Neural progenitor cell (in vitro differentiated cells): ENCODE measurements at regions not wholly inside any gene's neighbourhood (a gene's known extent, or its start where the extent isn't known, plus 50 kb on each side); places are given as distances from the start of the nearest gene placed in this dataset.

Experiments used
- DNase-seq: peaks from one replicate; pipeline ENCODE4 v3.0.0-alpha.2; 2016; ENCODE audit warnings: low spot score
- H2AFZ ChIP-seq: fragments of 200-600 bp; sonication (generic); replicated peaks from 2 replicates; pipeline ENCODE4 v1.6.1; 2016; ENCODE audit warnings: antibody characterized with exemption
- H3F3A ChIP-seq: fragments of 200-600 bp; sonication (generic); 2 replicates; pipeline ENCODE4 v1.6.1; 2016; ENCODE audit warnings: antibody characterized with exemption, low read depth
- H3K27ac ChIP-seq: fragments of 200-600 bp; sonication (generic); 2 replicates; pipeline ENCODE4 v1.5.1; 2016; ENCODE audit warnings: mild to moderate bottlenecking
- H3K27me3 ChIP-seq: fragments of 200-600 bp; sonication (generic); 2 replicates; pipeline ENCODE4 v1.6.1; 2016; ENCODE audit warnings: mild to moderate bottlenecking, moderate library complexity
- H3K36me3 ChIP-seq: fragments of 200-600 bp; sonication (generic); 2 replicates; pipeline ENCODE4 v1.5.1; 2016
- H3K4me1 ChIP-seq: fragments of 200-600 bp; sonication (generic); 2 replicates; pipeline ENCODE4 v1.6.1; 2016; ENCODE audit warnings: mixed run types
- H3K4me2 ChIP-seq: fragments of 200-600 bp; sonication (generic); 2 replicates; pipeline ENCODE4 v1.6.1; 2016
- H3K4me3 ChIP-seq: fragments of 200-600 bp; sonication (generic); 2 replicates; pipeline ENCODE4 v1.5.1; 2016
- H3K79me2 ChIP-seq: fragments of 200-600 bp; sonication (generic); 2 replicates; pipeline ENCODE4 v1.6.1; 2016; ENCODE audit warnings: low read depth
- H3K9ac ChIP-seq: fragments of 200-600 bp; sonication (generic); 2 replicates; pipeline ENCODE4 v1.6.1; 2016
- H3K9me3 ChIP-seq: fragments of 200-600 bp; sonication (generic); 2 replicates; pipeline ENCODE4 v1.5.1; 2016; ENCODE audit warnings: low read depth
- H4K20me1 ChIP-seq: fragments of 200-600 bp; sonication (generic); 2 replicates; pipeline ENCODE4 v1.6.1; 2016; ENCODE audit warnings: low read depth
- H3K27ac Mint-ChIP-seq: 3 replicates; pipeline ENCODE4 v1.8.0; 2021; ENCODE audit warnings: mixed read lengths
- H3K27me3 Mint-ChIP-seq: 2 replicates; pipeline ENCODE4 v1.8.0; 2022; ENCODE audit warnings: low read depth, mild to moderate bottlenecking, inconsistent platforms, moderate library complexity, mixed read lengths; ENCODE audit not compliant: insufficient read depth
- H3K36me3 Mint-ChIP-seq: 3 replicates; pipeline ENCODE4 v1.8.0; 2021; ENCODE audit warnings: mixed read lengths
- H3K4me1 Mint-ChIP-seq: 3 replicates; pipeline ENCODE4 v1.8.0; 2021; ENCODE audit warnings: mixed read lengths
- H3K4me3 Mint-ChIP-seq: 3 replicates; pipeline ENCODE4 v1.8.0; 2021; ENCODE audit warnings: mild to moderate bottlenecking, moderate library complexity, mixed read lengths
- H3K9me3 Mint-ChIP-seq: 3 replicates; pipeline ENCODE4 v1.8.0; 2020; ENCODE audit warnings: mixed read lengths
- EZH2 ChIP-seq: fragments of 200-600 bp; sonication (generic); IDR thresholded peaks from 2 replicates; pipeline ENCODE4 v1.6.1; 2017; ENCODE audit warnings: antibody characterized with exemption, mild to moderate bottlenecking, moderate library complexity
- EZH2phosphoT487 ChIP-seq: fragments of 200-600 bp; sonication (generic); IDR thresholded peaks from 2 replicates; pipeline ENCODE4 v1.6.1; 2017; ENCODE audit warnings: antibody characterized with exemption
- TF ChIP-seq, protein P1 (sequence below): fragments of 200-600 bp; sonication (generic); IDR thresholded peaks from 2 replicates; pipeline ENCODE4 v1.5.1; 2017; ENCODE audit warnings: antibody characterized with exemption, mild to moderate bottlenecking

DNA sequence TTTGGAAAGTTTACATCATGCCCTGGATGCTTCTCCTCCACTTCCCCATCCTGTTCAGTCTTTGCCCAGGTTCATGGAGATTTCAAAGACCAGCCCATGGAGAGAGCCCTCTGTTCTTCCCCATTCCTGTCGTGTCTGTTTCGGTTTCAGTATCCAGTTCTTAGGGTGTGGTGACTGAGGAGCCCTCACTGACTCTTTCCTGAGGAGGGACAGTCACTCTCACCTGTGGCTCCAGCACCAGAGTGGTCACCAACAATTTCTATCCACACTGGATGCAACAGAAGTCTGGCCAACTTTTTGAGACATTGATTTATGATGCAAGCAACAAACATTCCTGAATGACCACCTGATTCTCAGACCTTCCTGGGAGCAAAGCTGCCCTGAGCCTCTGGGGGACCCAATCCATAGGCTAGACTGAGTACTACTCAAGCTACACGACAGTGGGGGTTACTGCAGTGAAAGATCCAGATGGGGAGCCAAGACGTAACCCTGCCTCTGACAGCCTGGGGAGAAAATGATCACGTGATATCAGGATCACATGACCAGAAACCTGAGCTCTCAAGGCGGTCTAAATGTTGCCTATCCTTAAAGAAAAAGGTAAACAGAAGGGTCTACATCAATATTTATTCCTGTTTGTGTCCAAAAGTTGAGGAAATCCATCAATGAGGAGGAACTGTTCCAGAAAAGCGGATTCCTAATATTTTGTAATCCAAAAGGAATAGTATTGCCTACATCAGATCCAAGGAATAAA, 76.2 kb upstream of the VPREB1 start:
- peaks cover 100% of the 10 kb centered on the region for H3K27me3 ChIP-seq
- H3K36me3 Mint-ChIP-seq, result no peaks in the 10 kb centered on the region
- H3K27me3 Mint-ChIP-seq, result peaks cover 22% of the 10 kb centered on the region
- peak overlapping the region; percentile 8 for H3K4me2 ChIP-seq
- no peaks in the 10 kb centered on the region for H3K9me3 Mint-ChIP-seq
- peak overlapping the region; percentile 10 for H3K4me3 ChIP-seq
- H3K27ac ChIP-seq, result no peak overlapping the region
- H3K4me1 Mint-ChIP-seq, result peaks cover 2% of the 10 kb centered on the region
- no peak overlapping the region for H3K27ac Mint-ChIP-seq
- H3K9ac ChIP-seq, result no peak overlapping the region
- DNase-seq, result peak; percentile 30
- TF ChIP-seq, protein P1, sequence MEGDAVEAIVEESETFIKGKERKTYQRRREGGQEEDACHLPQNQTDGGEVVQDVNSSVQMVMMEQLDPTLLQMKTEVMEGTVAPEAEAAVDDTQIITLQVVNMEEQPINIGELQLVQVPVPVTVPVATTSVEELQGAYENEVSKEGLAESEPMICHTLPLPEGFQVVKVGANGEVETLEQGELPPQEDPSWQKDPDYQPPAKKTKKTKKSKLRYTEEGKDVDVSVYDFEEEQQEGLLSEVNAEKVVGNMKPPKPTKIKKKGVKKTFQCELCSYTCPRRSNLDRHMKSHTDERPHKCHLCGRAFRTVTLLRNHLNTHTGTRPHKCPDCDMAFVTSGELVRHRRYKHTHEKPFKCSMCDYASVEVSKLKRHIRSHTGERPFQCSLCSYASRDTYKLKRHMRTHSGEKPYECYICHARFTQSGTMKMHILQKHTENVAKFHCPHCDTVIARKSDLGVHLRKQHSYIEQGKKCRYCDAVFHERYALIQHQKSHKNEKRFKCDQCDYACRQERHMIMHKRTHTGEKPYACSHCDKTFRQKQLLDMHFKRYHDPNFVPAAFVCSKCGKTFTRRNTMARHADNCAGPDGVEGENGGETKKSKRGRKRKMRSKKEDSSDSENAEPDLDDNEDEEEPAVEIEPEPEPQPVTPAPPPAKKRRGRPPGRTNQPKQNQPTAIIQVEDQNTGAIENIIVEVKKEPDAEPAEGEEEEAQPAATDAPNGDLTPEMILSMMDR, result no peak
- TF ChIP-seq EZH2 (no peak), EZH2phosphoT487 (no peak)
- H2AFZ ChIP-seq, result peak overlapping the region; percentile 52
- H3K79me2 ChIP-seq, result no peaks in the 10 kb centered on the region
- H3K4me3 Mint-ChIP-seq, result peak overlapping the region; percentile 50
- no peaks in the 10 kb centered on the region for H4K20me1 ChIP-seq
- H3K36me3 ChIP-seq, result no peaks in the 10 kb centered on the region
- H3K4me1 ChIP-seq, result no peaks in the 10 kb centered on the region
- no peaks in the 10 kb centered on the region for H3K9me3 ChIP-seq
- H3F3A ChIP-seq, result no peaks in the 10 kb centered on the region

DNA sequence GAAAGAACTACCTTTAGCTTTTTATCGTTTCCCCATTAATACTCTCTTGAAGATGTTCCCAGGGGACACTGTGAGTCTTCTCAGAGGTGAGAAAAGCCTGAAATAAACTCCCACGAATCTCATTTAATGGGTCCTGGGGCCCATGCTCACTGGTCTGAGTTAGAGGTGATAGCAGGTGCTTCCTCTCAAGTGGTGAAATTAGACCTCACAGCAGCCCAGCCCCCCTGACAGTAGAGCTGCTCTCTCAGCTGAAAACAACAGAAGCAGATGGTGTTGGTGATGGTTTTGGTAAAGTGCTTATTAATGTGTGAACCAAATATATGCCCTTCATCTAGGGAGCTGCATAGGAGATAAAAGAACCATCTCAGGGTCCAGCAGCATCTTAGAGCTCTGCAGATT, 76.8 kb upstream of the VPREB1 start:
- Histone ChIP-seq H2AFZ (peak overlapping the region; percentile 52), H3F3A (no peaks in the 10 kb centered on the region), H3K9me3 (no peaks in the 10 kb centered on the region), H3K79me2 (no peaks in the 10 kb centered on the region), H4K20me1 (no peaks in the 10 kb centered on the region), H3K27ac (no peak overlapping the region), H3K36me3 (no peaks in the 10 kb centered on the region), H3K4me3 (no peak overlapping the region), H3K4me2 (no peak overlapping the region), H3K27me3 (peaks cover 100% of the 10 kb centered on the region), H3K4me1 (no peaks in the 10 kb centered on the region), H3K9ac (no peak overlapping the region)
- Mint-ChIP-seq H3K9me3 (no peaks in the 10 kb centered on the region), H3K4me1 (peaks cover 2% of the 10 kb centered on the region), H3K4me3 (no peak overlapping the region), H3K36me3 (no peaks in the 10 kb centered on the region), H3K27ac (no peak overlapping the region), H3K27me3 (peaks cover 25% of the 10 kb centered on the region)
- DNase-seq, result no peak
- TF ChIP-seq, protein P1, result no peak
- TF ChIP-seq EZH2 (no peak), EZH2phosphoT487 (no peak)

DNA sequence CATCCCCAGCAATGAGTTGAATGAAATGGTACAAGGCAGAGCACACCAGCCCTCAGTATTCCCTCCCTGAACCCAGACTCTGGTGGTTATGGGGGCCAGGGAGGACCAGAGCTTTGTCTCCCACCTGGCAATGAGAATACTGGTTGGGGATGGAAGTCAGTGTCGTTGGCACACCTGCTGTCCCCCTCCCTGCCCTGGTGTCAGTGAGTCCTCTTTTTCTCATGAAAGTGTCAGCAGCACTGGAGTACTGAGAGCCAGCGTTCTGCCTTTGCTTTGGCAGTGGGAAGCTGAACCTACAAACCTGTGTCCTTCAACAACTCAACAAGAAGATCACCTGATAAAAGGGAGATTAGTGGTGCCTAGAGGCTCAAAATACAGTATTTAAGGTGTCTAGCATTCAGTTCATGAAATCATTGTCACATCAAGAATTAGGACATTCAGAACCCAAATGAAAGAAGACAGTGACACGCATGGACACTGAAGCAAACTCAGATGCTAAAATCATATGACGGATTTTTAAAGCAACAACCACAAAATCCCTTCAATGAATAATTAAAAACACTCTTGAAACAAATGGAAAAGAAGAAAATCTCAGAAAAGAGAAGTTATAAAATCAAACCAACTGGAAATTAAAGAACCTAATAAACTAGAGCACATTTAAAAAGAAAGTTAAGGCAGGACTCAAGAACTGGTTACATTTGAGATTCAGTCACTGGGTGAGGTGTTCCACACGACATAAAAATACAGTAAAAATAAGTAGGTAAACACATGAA, 77.5 kb upstream of the VPREB1 start:
- peaks cover 27% of the 10 kb centered on the region for H3K27me3 Mint-ChIP-seq
- H3K4me1 ChIP-seq, result no peaks in the 10 kb centered on the region
- H3K4me2 ChIP-seq, result no peak overlapping the region
- DNase-seq, result no peak
- H3K79me2 ChIP-seq, result no peaks in the 10 kb centered on the region
- H3F3A ChIP-seq, result no peaks in the 10 kb centered on the region
- peaks cover 100% of the 10 kb centered on the region for H3K27me3 ChIP-seq
- H3K27ac Mint-ChIP-seq, result no peak overlapping the region
- no peak overlapping the region for H3K9ac ChIP-seq
- no peak overlapping the region for H3K27ac ChIP-seq
- H3K4me3 Mint-ChIP-seq, result no peak overlapping the region
- no peak for TF ChIP-seq EZH2phosphoT487
- no peak for TF ChIP-seq EZH2
- TF ChIP-seq, protein P1, result no peak
- no peaks in the 10 kb centered on the region for H3K9me3 ChIP-seq
- H3K9me3 Mint-ChIP-seq, result no peaks in the 10 kb centered on the region
- no peaks in the 10 kb centered on the region for H3K36me3 Mint-ChIP-seq
- no peaks in the 10 kb centered on the region for H3K36me3 ChIP-seq
- H3K4me1 Mint-ChIP-seq, result peaks cover 2% of the 10 kb centered on the region
- H4K20me1 ChIP-seq, result no peaks in the 10 kb centered on the region
- H3K4me3 ChIP-seq, result no peak overlapping the region
- no peak overlapping the region for H2AFZ ChIP-seq
